Spleen (tissue), 11 donors: ENCODE measurements at regions not wholly inside any gene's neighbourhood (a gene's known extent, or its start where the extent isn't known, plus 50 kb on each side); places are given as distances from the start of the nearest gene placed in this dataset.

Experiments
- DNase-seq: peaks from one replicate; pipeline ENCODE4 v3.0.0-alpha.2; 2020
- H3K27ac ChIP-seq, 8 donors: fragments of 200-600 bp; sonication (generic) in 7 of 8; 1 replicate in 4 of 8; 2 replicates in 4 of 8; pipeline versions ENCODE4 v1.5.0 to v1.8.0; 2016 to 2021; ENCODE audit warnings: inconsistent platforms in 4 of 8, mild to moderate bottlenecking in 4 of 8, moderate library complexity in 1 of 8
- H3K27me3 ChIP-seq, 7 donors: fragments of 200-600 bp; sonication (generic) in 6 of 7; replicated peaks in 1 of 7; 1 replicate in 4 of 7; 2 replicates in 3 of 7; pipeline versions ENCODE4 v1.5.0 to v1.8.0; 2016 to 2021; ENCODE audit warnings: inconsistent platforms in 3 of 7, mild to moderate bottlenecking in 1 of 7
- H3K36me3 ChIP-seq, 6 donors: fragments of 200-600 bp; sonication (generic) in 5 of 6; 1 replicate in 4 of 6; 2 replicates in 2 of 6; pipeline versions ENCODE4 v1.5.0 to v1.8.0; 2016 to 2021; ENCODE audit warnings: inconsistent platforms in 2 of 6
- H3K4me1 ChIP-seq, 6 donors: fragments of 200-600 bp; sonication (generic) in 5 of 6; 1 replicate in 3 of 6; 2 replicates in 3 of 6; pipeline versions ENCODE4 v1.5.0 to v1.8.0; 2016 to 2021; ENCODE audit warnings: inconsistent platforms in 3 of 6
- H3K4me3 ChIP-seq, 8 donors: fragments of 200-600 bp; sonication (generic) in 7 of 8; 1 replicate in 4 of 8; 2 replicates in 4 of 8; pipeline versions ENCODE4 v1.5.0 to v1.8.0; 2016 to 2021; ENCODE audit warnings: inconsistent platforms in 4 of 8, mild to moderate bottlenecking in 4 of 8, moderate library complexity in 2 of 8
- H3K9me3 ChIP-seq, 8 donors: fragments of 200-600 bp; sonication (generic) in 7 of 8; 1 replicate in 4 of 8; 2 replicates in 4 of 8; pipeline versions ENCODE4 v1.5.0 to v1.8.0; 2016 to 2021; ENCODE audit warnings: inconsistent platforms in 4 of 8
- CTCF ChIP-seq, 11 experiments: fragments of 200-600 bp in 7 of 11; fragments of 450-650 bp in 4 of 11; sonication (generic) in 4 of 11; IDR thresholded peaks in 8 of 11; conservative IDR thresholded peaks in 3 of 11; 1 replicate in 7 of 11; 2 replicates in 4 of 11; pipeline versions ENCODE4 v1.4.0 to v1.8.0; 2016 to 2021; ENCODE audit warnings: antibody characterized with exemption in 11 of 11, inconsistent platforms in 4 of 11, mild to moderate bottlenecking in 1 of 11
- POLR2A ChIP-seq, 3 donors: fragments of 450-650 bp; IDR thresholded peaks; one replicate each; pipeline ENCODE4 v1.5.1; 2017; ENCODE audit warnings: antibody characterized with exemption in 3 of 3, mild to moderate bottlenecking in 1 of 3
- POLR2AphosphoS5 ChIP-seq, 3 donors: sonication (generic); formaldehyde crosslinking; IDR thresholded peaks; one replicate each; pipeline ENCODE4 v1.5.1; 2017; ENCODE audit warnings: antibody characterized with exemption in 3 of 3
- WGBS, 5 donors: extraction: QIAGEN DNeasy Blood & Tissue Kit in 3 of 5; methylation state at CpG; one replicate each; pipeline versions ENCODE4 v1.1.5 to v1.1.7; 2013 to 2018; 5-methylcytosine and 5-hydroxymethylcytosine counted together
- intact Hi-C: fragments of 100-400 bp; cut with DNase I; formaldehyde crosslinking; loops from one replicate; pipeline ENCODE4 v1.15.0; 2023; ENCODE audit warnings: low total_unique reads
- donor health status: healthy with polysubstance abuse.
- donor health status: DM: no; HTN: no; CAD: no; lungs with moderate emphysema.
- donor health status: DM: no; HTN: no; CAD: no.
- donor health status: Bipolar disorder and iron deficiency.
- donor health status: healthy.
- donor health status: DM: no; HTN: no; CAD: no.
- donor health status: DM: yes; HTN: yes; CAD: no.

- 83 to 93% (median 85%) methylated on average over 3 of the region's 3 CpGs for WGBS, 5 donors
- Histone ChIP-seq H3K4me1 (no peaks in the 10 kb centered on the region), H3K27ac (no peak overlapping the region), H3K4me3 (no peak overlapping the region), H3K36me3 (no peaks in the 10 kb centered on the region), H3K27me3 (peaks cover 0 to 4% (median 0%) of the 10 kb centered on the region in 7 donors), H3K9me3 (no peaks in the 10 kb centered on the region)
- TF ChIP-seq CTCF (IDR thresholded peaks at IDR 0.05 in 8 of 11, conservative IDR thresholded peaks at IDR 0.05 in 3 of 11) (no peak), POLR2A (IDR thresholded peaks at IDR 0.05) (no peak), POLR2AphosphoS5 (IDR thresholded peaks at IDR 0.05) (no peak)
- no peak for DNase-seq
- intact Hi-C loops = no loop called here
These were observed 154.3 kb downstream of the GLI2 start for GRCh38 chr2:120889936-120890335.

- Histone ChIP-seq H3K27me3 (no peaks in the 10 kb centered on the region), H3K27ac (no peak overlapping the region), H3K4me3 (no peak overlapping the region), H3K4me1 (no peaks in the 10 kb centered on the region), H3K36me3 (no peaks in the 10 kb centered on the region), H3K9me3 (no peaks in the 10 kb centered on the region)
- DNase-seq = no peak
- WGBS, 5 donors = 84 to 94% (median 92%) methylated on average over 12 of the region's 12 CpGs
- TF ChIP-seq POLR2A (IDR thresholded peaks at IDR 0.05) (no peak), CTCF (IDR thresholded peaks at IDR 0.05 in 8 of 11, conservative IDR thresholded peaks at IDR 0.05 in 3 of 11) (no peak), POLR2AphosphoS5 (IDR thresholded peaks at IDR 0.05) (no peak)
- intact Hi-C loops = no loop called here
These were observed 155.1 kb downstream of the GLI2 start for GRCh38 chr2:120890566-120891360.

- no peaks in the 10 kb centered on the region for H3K27me3 ChIP-seq
- TF ChIP-seq POLR2AphosphoS5 (IDR thresholded peaks at IDR 0.05) (no peak), POLR2A (IDR thresholded peaks at IDR 0.05) (no peak), CTCF (IDR thresholded peaks at IDR 0.05 in 8 of 11, conservative IDR thresholded peaks at IDR 0.05 in 3 of 11) (no peak)
- 88 to 93% (median 90%) methylated on average over 8 of the region's 8 CpGs for WGBS, 5 donors
- no peaks in the 10 kb centered on the region for H3K4me1 ChIP-seq
- H3K4me3 ChIP-seq = no peak overlapping the region
- H3K27ac ChIP-seq = no peak overlapping the region
- no peaks in the 10 kb centered on the region for H3K36me3 ChIP-seq
- intact Hi-C loops = no loop called here
- no peaks in the 10 kb centered on the region for H3K9me3 ChIP-seq
- DNase-seq = no peak
These were observed 156.8 kb downstream of the GLI2 start for GRCh38 chr2:120892271-120892966.

- Histone ChIP-seq H3K4me3 (no peak overlapping the region), H3K27me3 (no peaks in the 10 kb centered on the region), H3K36me3 (no peaks in the 10 kb centered on the region), H3K27ac (no peak overlapping the region), H3K9me3 (no peaks in the 10 kb centered on the region), H3K4me1 (no peaks in the 10 kb centered on the region)
- WGBS, 5 donors = 63 to 84% (median 74%) methylated on average over 7 to 11 of the region's 11 CpGs
- TF ChIP-seq POLR2A (IDR thresholded peaks at IDR 0.05) (no peak), CTCF (IDR thresholded peaks at IDR 0.05 in 8 of 11, conservative IDR thresholded peaks at IDR 0.05 in 3 of 11) (no peak)
- intact Hi-C loops = no loop called here
- no peak for DNase-seq
These were observed 157.4 kb downstream of the GLI2 start for GRCh38 chr2:120892967-120893667.
